K562 (cell line): ENCODE measurements at regions not wholly inside any gene's neighbourhood (a gene's known extent, or its start where the extent isn't known, plus 50 kb on each side); places are given as distances from the start of the nearest gene placed in this dataset.
"Not testable (repeated sequence)": the region's sequence is repeated elsewhere in the genome, so short reads cannot be mapped to it uniquely, and the experiment has no call there.

Experiments used
- ATAC-seq: fragments of 200-7000 bp; cut with Tn5 transposase; 3 replicates; pipeline ENCODE4 v1.9.1; 2020; ENCODE audit warnings: moderate library complexity
- BruUV-seq: library from RNA; stranded (reverse); fragments of 400-500 nt; replicated peaks from 2 replicates; lab custom pipeline; 2021; lab: Mats Ljungman, UMichigan
- CTCF ChIA-PET: fragments of 300-600 bp; formaldehyde crosslinking; extraction: SDS; loops from one replicate; lab custom pipeline; 2021; ENCODE audit warnings: low intra/inter-chr PET ratio; lab: Yijun Ruan, JAX
- POLR2A ChIA-PET: fragments of 300-600, 350-650 bp; sonication (Branson Sonifier 250); formaldehyde crosslinking; extraction: SDS; loops from one replicate; lab custom pipeline; 2021; ENCODE audit warnings: antibody characterized with exemption, inconsistent platforms; lab: Yijun Ruan, JAX
- DNase-seq, 4 experiments: peaks; one replicate each; pipeline versions ENCODE4 v3.0.0 to v3.0.0-alpha.2; 2011 to 2018; ENCODE audit warnings: low spot score in 3 of 4, mixed read lengths in 3 of 4; ENCODE audit errors: extremely low read depth in 1 of 4
- FAIRE-seq: peaks from 2 replicates; lab custom pipeline; 2011; peaks lifted over from hg19 to GRCh38; lab: Jason Lieb, UNC
- H2AFZ ChIP-seq: 2 replicates; pipeline ENCODE4 v1.6.0; 2011; ENCODE audit warnings: low read depth, low read length, control low read depth, inconsistent platforms
- H3K27ac ChIP-seq: fragments of 200-600 bp; 3 replicates; pipeline ENCODE4 v1.8.0; 2011; ENCODE audit warnings: low read depth, mild to moderate bottlenecking, control low read depth, inconsistent platforms, low read length, moderate library complexity, mixed read lengths; ENCODE audit errors: extremely low read depth
- H3K27me3 ChIP-seq, 2 experiments: fragments of 300-600 bp in 1 of 2; 2 replicates in 1 of 2; 3 replicates in 1 of 2; pipeline versions ENCODE4 v1.6.0 to v1.8.0; 2011; ENCODE audit warnings: inconsistent platforms in 2 of 2, low read length in 2 of 2, mild to moderate bottlenecking in 1 of 2, mixed read lengths in 1 of 2, moderate library complexity in 1 of 2; ENCODE audit not compliant: control insufficient read depth in 2 of 2, insufficient read depth in 2 of 2
- H3K36me3 ChIP-seq: fragments of 300-600 bp; 3 replicates; pipeline ENCODE4 v1.8.0; 2011; ENCODE audit warnings: mild to moderate bottlenecking, low read length, inconsistent platforms; ENCODE audit not compliant: control insufficient read depth, insufficient read depth
- H3K4me1 ChIP-seq, 2 experiments: fragments of 200-600 bp in 1 of 2; replicated peaks in 1 of 2; 2 replicates in 1 of 2; 3 replicates in 1 of 2; pipeline versions ENCODE4 v1.5.1 to v1.8.0; 2011; ENCODE audit warnings: inconsistent platforms in 2 of 2, low read length in 2 of 2, mild to moderate bottlenecking in 1 of 2, mixed read lengths in 1 of 2, moderate library complexity in 1 of 2; ENCODE audit not compliant: control insufficient read depth in 2 of 2, insufficient read depth in 2 of 2
- H3K4me2 ChIP-seq: 2 replicates; pipeline ENCODE4 v1.6.1; 2011; ENCODE audit warnings: low read length, control low read depth, inconsistent platforms, mixed read lengths; ENCODE audit not compliant: insufficient read depth
- H3K4me3 ChIP-seq: fragments of 200-600 bp; sonication (generic), shearing (Covaris generic); 2 replicates; pipeline ENCODE4 v1.5.1; 2016; ENCODE audit warnings: control low read depth, inconsistent platforms
- H3K79me2 ChIP-seq: fragments of 200-600 bp; 3 replicates; pipeline ENCODE4 v1.8.0; 2011; ENCODE audit warnings: low read length, inconsistent platforms; ENCODE audit not compliant: control insufficient read depth, insufficient read depth
- H3K9ac ChIP-seq, 2 experiments: 2 replicates each; pipeline versions ENCODE4 v1.6.0 to v1.6.1; 2011; ENCODE audit warnings: low read depth in 2 of 2, low read length in 2 of 2, control low read depth in 1 of 2, inconsistent platforms in 1 of 2, mild to moderate bottlenecking in 1 of 2, mixed read lengths in 1 of 2; ENCODE audit not compliant: insufficient read depth in 1 of 2
- H3K9me1 ChIP-seq: one replicate; pipeline ENCODE4 v1.6.0; 2011; ENCODE audit warnings: inconsistent platforms, mild to moderate bottlenecking, low read length, moderate library complexity; ENCODE audit not compliant: control insufficient read depth, insufficient read depth
- H3K9me3 ChIP-seq: replicated peaks from 2 replicates; pipeline ENCODE4 v1.5.1; 2011; ENCODE audit warnings: low read depth, low read length, inconsistent platforms; ENCODE audit not compliant: control insufficient read depth, insufficient read depth
- H4K20me1 ChIP-seq: replicated peaks from 2 replicates; pipeline ENCODE4 v1.6.1; 2011; ENCODE audit warnings: low read length, inconsistent platforms, mixed read lengths; ENCODE audit not compliant: control insufficient read depth, insufficient read depth
- ADNP ChIP-seq: fragments of 200-800 bp; sonication (Bioruptor generic); IDR thresholded peaks from 2 replicates; pipeline ENCODE4 v1.6.1; 2016; ENCODE audit warnings: missing genetic modification characterization, missing compliant biosample characterization
- ETV1 ChIP-seq: fragments of 450-650 bp; conservative IDR thresholded peaks from 2 replicates; pipeline ENCODE4 v1.6.1; 2016; ENCODE audit warnings: missing genetic modification characterization, control low read depth, low read depth, missing compliant biosample characterization
- MCM7 ChIP-seq, 2 experiments: fragments of 450-650 bp; IDR thresholded peaks; 2 replicates each; pipeline ENCODE4 v1.6.1; 2016 to 2018
- NBN ChIP-seq: fragments of 450-650 bp; IDR thresholded peaks from 2 replicates; pipeline ENCODE4 v1.6.1; 2016; ENCODE audit warnings: low read depth, mild to moderate bottlenecking
- ZBTB26 ChIP-seq: fragments of 450-650 bp; formaldehyde crosslinking; IDR thresholded peaks from 2 replicates; pipeline ENCODE4 v1.4.0; 2022; ENCODE audit warnings: missing genetic modification characterization
- ZBTB5 ChIP-seq: fragments of 450-650 bp; IDR thresholded peaks from 2 replicates; pipeline ENCODE4 v1.6.1; 2017; ENCODE audit warnings: antibody characterized with exemption
- WGBS: fragments of 100-300 bp; shearing (Covaris generic); methylation state at CpG from one replicate; pipeline ENCODE4 v1.1.6; 2016; ENCODE audit warnings: low coverage, mixed read lengths; ENCODE audit not compliant: insufficient coverage; ENCODE audit errors: missing lambda C conversion rate; 5-methylcytosine and 5-hydroxymethylcytosine counted together
- in situ Hi-C: fragments of 300-500 bp; cut with MboI; formaldehyde crosslinking; loops from 4 replicates; pipeline ENCODE4 v1.15.0; 2018; ENCODE audit warnings: inconsistent platforms, mixed read lengths
- intact Hi-C: fragments of 100-400 bp; cut with micrococcal nuclease; formaldehyde crosslinking; loops from 2 replicates; pipeline ENCODE4 v1.14.2; 2022

- intact Hi-C loops, result no loop called here
- no peak for ATAC-seq
- no TSS peak for BruUV-seq
- no peak for FAIRE-seq
- Histone ChIP-seq H2AFZ (no peak overlapping the region), H3K27me3 (no peaks in the 10 kb centered on the region), H3K4me2 (no peak overlapping the region), H3K9ac (no peak overlapping the region), H3K79me2 (no peaks in the 10 kb centered on the region), H3K36me3 (no peaks in the 10 kb centered on the region), H3K27ac (no peak overlapping the region), H3K4me3 (no peak overlapping the region), H3K9me3 (peaks cover 1% of the 10 kb centered on the region; the same call in 1 of the 2 replicates), H3K4me1 (no peaks in the 10 kb centered on the region), H3K9me1 (no peaks in the 10 kb centered on the region), H4K20me1 (no peaks in the 10 kb centered on the region)
- ChIA-PET CTCF (no interaction called here), POLR2A (no interaction called here)
- TF ChIP-seq NBN (no peak), MCM7 (IDR thresholded peaks at IDR 0.05) (no peak), ZBTB5 (no peak), ZBTB26 (CRISPR knock-in tag) (no peak), ADNP (tag) (no peak), ETV1 (no peak)
- WGBS, result 1% methylated on average over 4 of the region's 4 CpGs
- in situ Hi-C loops, result no loop called here
- no peak for DNase-seq
Observed at GRCh38 chr9:40909821-40910220, 218.7 kb downstream of the FOXD4L6 start.

- ATAC-seq, H3K4me2 ChIP-seq, H3K4me3 ChIP-seq, in situ Hi-C loops, FAIRE-seq, POLR2A ChIA-PET, H3K27ac ChIP-seq, CTCF ChIA-PET, H3K9me3 ChIP-seq, H3K36me3 ChIP-seq, H3K9ac ChIP-seq, intact Hi-C loops, H2AFZ ChIP-seq, DNase-seq, H3K27me3 ChIP-seq, H3K9me1 ChIP-seq, H3K79me2 ChIP-seq, H3K4me1 ChIP-seq, H4K20me1 ChIP-seq, BruUV-seq: not testable (repeated sequence)
- WGBS, result under 1% methylated on average over 8 of the region's 8 CpGs
Observed at GRCh38 chr9:40909111-40909510, 219.4 kb downstream of the FOXD4L6 start.
